ENCODE measurements at regions not wholly inside any gene's neighbourhood (a gene's known extent, or its start where the extent isn't known, plus 50 kb on each side); places are given as distances from the start of the nearest gene placed in this dataset.

GRCh38 chr2:217553679-217554078, 449.1 kb downstream of the TNS1 start:
- ATAC-seq, result no peak
- WGBS (ENCODE audit: insufficient coverage, low coverage, low lambda C conversion rate, missing lambda C conversion rate), result 30% methylated on average over 2 of the region's 2 CpGs

GRCh38 chr2:217553202-217553601, 449.6 kb downstream of the TNS1 start:
- DNase-seq (no peak), ATAC-seq (no peak)
- Histone ChIP-seq H3K9me3 (no peaks in the 10 kb centered on the region), H3K27me3 (no peaks in the 10 kb centered on the region), H3K27ac (no peak overlapping the region), H3K4me1 (no peaks in the 10 kb centered on the region), H3K36me3 (no peaks in the 10 kb centered on the region), H3K4me3 (no peak overlapping the region)
- TF ChIP-seq, protein P1, sequence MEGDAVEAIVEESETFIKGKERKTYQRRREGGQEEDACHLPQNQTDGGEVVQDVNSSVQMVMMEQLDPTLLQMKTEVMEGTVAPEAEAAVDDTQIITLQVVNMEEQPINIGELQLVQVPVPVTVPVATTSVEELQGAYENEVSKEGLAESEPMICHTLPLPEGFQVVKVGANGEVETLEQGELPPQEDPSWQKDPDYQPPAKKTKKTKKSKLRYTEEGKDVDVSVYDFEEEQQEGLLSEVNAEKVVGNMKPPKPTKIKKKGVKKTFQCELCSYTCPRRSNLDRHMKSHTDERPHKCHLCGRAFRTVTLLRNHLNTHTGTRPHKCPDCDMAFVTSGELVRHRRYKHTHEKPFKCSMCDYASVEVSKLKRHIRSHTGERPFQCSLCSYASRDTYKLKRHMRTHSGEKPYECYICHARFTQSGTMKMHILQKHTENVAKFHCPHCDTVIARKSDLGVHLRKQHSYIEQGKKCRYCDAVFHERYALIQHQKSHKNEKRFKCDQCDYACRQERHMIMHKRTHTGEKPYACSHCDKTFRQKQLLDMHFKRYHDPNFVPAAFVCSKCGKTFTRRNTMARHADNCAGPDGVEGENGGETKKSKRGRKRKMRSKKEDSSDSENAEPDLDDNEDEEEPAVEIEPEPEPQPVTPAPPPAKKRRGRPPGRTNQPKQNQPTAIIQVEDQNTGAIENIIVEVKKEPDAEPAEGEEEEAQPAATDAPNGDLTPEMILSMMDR (IDR thresholded peaks at IDR 0.05), result no peak
- no peak for TF ChIP-seq POLR2A (IDR thresholded peaks at IDR 0.05)
- 72% methylated on average over 4 of the region's 4 CpGs for WGBS (ENCODE audit: insufficient coverage, low coverage, low lambda C conversion rate, missing lambda C conversion rate)
- intact Hi-C loops (cut with DNase I), result no loop called here

More at GRCh38 chr2:217553679-217554078, 449.1 kb downstream of the TNS1 start:
- no peaks in the 10 kb centered on the region for H3K27me3 ChIP-seq
- intact Hi-C loops (cut with DNase I), result no loop called here
- H3K4me3 ChIP-seq, result no peak overlapping the region
- no peaks in the 10 kb centered on the region for H3K9me3 ChIP-seq
- no peak overlapping the region for H3K27ac ChIP-seq
- H3K4me1 ChIP-seq, result no peaks in the 10 kb centered on the region
- no peak for DNase-seq
- TF ChIP-seq POLR2A (IDR thresholded peaks at IDR 0.05), result no peak
- TF ChIP-seq, protein P1 (IDR thresholded peaks at IDR 0.05), result no peak
- H3K36me3 ChIP-seq, result no peaks in the 10 kb centered on the region

GRCh38 chr2:217552081-217552480, 450.7 kb downstream of the TNS1 start:
- H3K36me3 ChIP-seq, result no peaks in the 10 kb centered on the region
- 74% methylated on average over 4 of the region's 4 CpGs for WGBS (ENCODE audit: insufficient coverage, low coverage, low lambda C conversion rate, missing lambda C conversion rate)

DNA sequence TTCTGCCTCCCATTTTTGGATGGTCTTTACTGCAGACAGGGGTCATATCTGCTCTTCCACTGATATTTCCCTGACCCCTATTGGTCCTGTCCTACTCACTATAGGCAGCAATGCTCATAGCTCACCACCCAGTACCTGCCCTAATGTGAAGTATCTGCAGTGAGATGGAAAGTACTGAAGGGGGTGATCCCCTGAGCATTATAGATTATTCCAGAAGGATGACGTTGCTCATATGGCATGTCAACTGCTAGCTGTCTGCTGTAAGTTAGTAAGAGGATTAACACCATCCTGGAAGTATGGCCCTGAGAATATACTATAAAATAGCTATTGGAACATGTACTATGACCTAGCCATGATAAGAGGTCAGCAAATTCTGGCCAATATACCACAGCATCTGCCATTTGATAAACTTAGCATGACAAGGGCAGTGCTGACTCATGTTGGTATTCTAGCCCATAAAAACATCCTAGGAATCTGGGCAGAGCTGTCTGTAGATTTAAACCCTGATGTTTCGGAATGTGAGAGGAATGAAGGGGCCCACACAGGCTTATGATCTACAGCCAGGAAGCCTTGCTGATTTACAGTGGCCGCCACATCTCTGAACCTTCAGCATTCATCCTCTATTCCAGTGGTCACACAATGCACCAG, 451.4 kb downstream of the TNS1 start:
- Histone ChIP-seq H3K9me3 (no peaks in the 10 kb centered on the region), H3K27me3 (no peaks in the 10 kb centered on the region), H3K4me3 (no peak overlapping the region), H3K4me1 (no peaks in the 10 kb centered on the region), H3K27ac (no peak overlapping the region), H3K36me3 (no peaks in the 10 kb centered on the region)
- intact Hi-C loops (cut with DNase I), result no loop called here
- 53% methylated on average over 3 of the region's 3 CpGs for WGBS (ENCODE audit: insufficient coverage, low coverage, low lambda C conversion rate, missing lambda C conversion rate)
- TF ChIP-seq, protein P1 (IDR thresholded peaks at IDR 0.05), result no peak
- TF ChIP-seq POLR2A (IDR thresholded peaks at IDR 0.05), result no peak
- no peak for DNase-seq
- ATAC-seq, result no peak

More at GRCh38 chr2:217552081-217552480, 450.7 kb downstream of the TNS1 start:
- DNase-seq (no peak), ATAC-seq (no peak)
- intact Hi-C loops (cut with DNase I), result no loop called here
- no peaks in the 10 kb centered on the region for H3K9me3 ChIP-seq
- TF ChIP-seq POLR2A (IDR thresholded peaks at IDR 0.05), result no peak
- TF ChIP-seq, protein P1 (IDR thresholded peaks at IDR 0.05), result no peak
- no peaks in the 10 kb centered on the region for H3K4me1 ChIP-seq
- H3K27ac ChIP-seq, result no peak overlapping the region
- no peak overlapping the region for H3K4me3 ChIP-seq
- H3K27me3 ChIP-seq, result no peaks in the 10 kb centered on the region
